GM23338 (cell line): ENCODE measurements at regions not wholly inside any gene's neighbourhood (a gene's known extent, or its start where the extent isn't known, plus 50 kb on each side); places are given as distances from the start of the nearest gene placed in this dataset.

Experiments
- ATAC-seq: fragments of 200-7000 bp; cut with Tn5 transposase; 3 replicates; pipeline ENCODE4 v1.9.1; 2020
- DNase-seq: peaks from one replicate; pipeline ENCODE4 v3.0.0-alpha.2; 2015; ENCODE audit warnings: low spot score
- H2AFZ ChIP-seq: fragments of 200-600 bp; sonication (generic); 2 replicates; pipeline ENCODE4 v1.8.0; 2016; ENCODE audit warnings: antibody characterized with exemption, mild to moderate bottlenecking, moderate library complexity
- H3F3A ChIP-seq: fragments of 200-600 bp; sonication (generic); replicated peaks from 2 replicates; pipeline ENCODE4 v1.8.0; 2017; ENCODE audit warnings: antibody characterized with exemption, mixed run types, low read depth
- H3K27ac ChIP-seq: fragments of 200-600 bp; sonication (generic); 2 replicates; pipeline ENCODE4 v1.6.1; 2016; ENCODE audit warnings: low read depth
- H3K27me3 ChIP-seq: fragments of 200-600 bp; sonication (generic); 2 replicates; pipeline ENCODE4 v1.8.0; 2016; ENCODE audit warnings: mild to moderate bottlenecking, mixed run types, moderate library complexity; ENCODE audit not compliant: insufficient read depth
- H3K36me3 ChIP-seq: fragments of 200-600 bp; sonication (generic); 2 replicates; pipeline ENCODE4 v1.8.0; 2016; ENCODE audit warnings: mild to moderate bottlenecking; ENCODE audit not compliant: insufficient read depth
- H3K4me1 ChIP-seq: fragments of 200-600 bp; sonication (generic); 2 replicates; pipeline ENCODE4 v1.8.0; 2016; ENCODE audit warnings: mild to moderate bottlenecking, moderate library complexity; ENCODE audit not compliant: insufficient read depth
- H3K4me2 ChIP-seq: fragments of 200-600 bp; sonication (generic); 2 replicates; pipeline ENCODE4 v1.7.1; 2017; ENCODE audit warnings: mixed run types
- H3K4me3 ChIP-seq: fragments of 200-600 bp; sonication (generic); 2 replicates; pipeline ENCODE4 v1.6.1; 2016; ENCODE audit warnings: mixed run types
- H3K79me2 ChIP-seq: fragments of 200-600 bp; sonication (generic); replicated peaks from 2 replicates; pipeline ENCODE4 v1.8.0; 2017; ENCODE audit warnings: mild to moderate bottlenecking; ENCODE audit not compliant: insufficient read depth
- H3K9me2 ChIP-seq: fragments of 200-600 bp; sonication (generic); 2 replicates; pipeline ENCODE4 v1.8.0; 2017; ENCODE audit not compliant: insufficient read depth
- H4K20me1 ChIP-seq: fragments of 200-600 bp; sonication (generic); replicated peaks from 2 replicates; pipeline ENCODE4 v1.8.0; 2017; ENCODE audit warnings: mild to moderate bottlenecking; ENCODE audit not compliant: insufficient read depth
- H3K27ac Mint-ChIP-seq: 2 replicates; pipeline ENCODE4 v1.8.0; 2020; ENCODE audit warnings: inconsistent platforms, mild to moderate bottlenecking, moderate library complexity, mixed read lengths
- H3K27me3 Mint-ChIP-seq: 3 replicates; pipeline ENCODE4 v1.8.0; 2022; ENCODE audit warnings: low read depth, mild to moderate bottlenecking, moderate library complexity, mixed read lengths, inconsistent platforms; ENCODE audit not compliant: insufficient read depth, poor library complexity
- H3K36me3 Mint-ChIP-seq: 3 replicates; pipeline ENCODE4 v1.8.0; 2021; ENCODE audit warnings: low read depth, mild to moderate bottlenecking, inconsistent platforms, moderate library complexity, mixed read lengths
- H3K4me1 Mint-ChIP-seq: 3 replicates; pipeline ENCODE4 v1.8.0; 2020; ENCODE audit warnings: mild to moderate bottlenecking, inconsistent platforms, mixed read lengths
- H3K4me3 Mint-ChIP-seq: 3 replicates; pipeline ENCODE4 v1.8.0; 2021; ENCODE audit warnings: moderate library complexity, mild to moderate bottlenecking, inconsistent platforms, mixed read lengths
- H3K9me3 Mint-ChIP-seq: 3 replicates; pipeline ENCODE4 v1.8.0; 2020; ENCODE audit warnings: moderate library complexity, mild to moderate bottlenecking, inconsistent platforms, mixed read lengths
- CREB1 ChIP-seq: fragments of 250-450 bp; sonication (Bioruptor Pico); IDR thresholded peaks from 2 replicates; pipeline ENCODE4 v1.5.0; 2020; ENCODE audit warnings: low read depth, mild to moderate bottlenecking, moderate library complexity
- EZH2 ChIP-seq: fragments of 200-600 bp; sonication (generic); IDR thresholded peaks from one replicate; pipeline ENCODE4 v1.8.0; 2017; ENCODE audit warnings: antibody characterized with exemption, mild to moderate bottlenecking, low read depth; ENCODE audit not compliant: unreplicated experiment
- EZH2phosphoT487 ChIP-seq: fragments of 200-600 bp; sonication (generic); IDR thresholded peaks from one replicate; pipeline ENCODE4 v1.8.1; 2018; ENCODE audit warnings: antibody characterized with exemption; ENCODE audit not compliant: unreplicated experiment
- JUNB ChIP-seq: IDR thresholded peaks from one replicate; pipeline ENCODE4 v1.6.1; 2016; ENCODE audit warnings: antibody characterized with exemption; ENCODE audit not compliant: unreplicated experiment
- NANOG ChIP-seq: IDR thresholded peaks from 2 replicates; pipeline ENCODE4 v1.6.1; 2016; ENCODE audit warnings: antibody characterized with exemption, borderline replicate concordance
- POLR2AphosphoS5 ChIP-seq: IDR thresholded peaks from 2 replicates; pipeline ENCODE4 v1.6.1; 2016; ENCODE audit warnings: antibody characterized with exemption, low read depth
- STAT1 ChIP-seq: IDR thresholded peaks from one replicate; pipeline ENCODE4 v1.6.1; 2016; ENCODE audit warnings: antibody characterized with exemption; ENCODE audit not compliant: unreplicated experiment
- ZNF114 ChIP-seq: fragments of 250-450 bp; sonication (Bioruptor Pico); IDR thresholded peaks from 2 replicates; pipeline ENCODE4 v1.5.0; 2020; ENCODE audit warnings: mild to moderate bottlenecking, moderate library complexity
- ZNF331 ChIP-seq: fragments of 250-450 bp; sonication (Bioruptor Pico); IDR thresholded peaks from 2 replicates; pipeline ENCODE4 v1.5.0; 2020; ENCODE audit warnings: low read depth, mild to moderate bottlenecking, moderate library complexity
- TF ChIP-seq, protein P1 (sequence below): IDR thresholded peaks from 2 replicates; pipeline ENCODE4 v1.6.1; 2016; ENCODE audit warnings: antibody characterized with exemption
- TF ChIP-seq, protein P2 (sequence below): fragments of 250-450 bp; sonication (Bioruptor Pico); IDR thresholded peaks from 2 replicates; pipeline ENCODE4 v1.5.0; 2020; ENCODE audit warnings: mild to moderate bottlenecking, moderate library complexity
- TF ChIP-seq, protein P3 (sequence below): IDR thresholded peaks from one replicate; pipeline ENCODE4 v1.6.1; 2018; ENCODE audit warnings: antibody characterized with exemption; ENCODE audit not compliant: unreplicated experiment
- TF ChIP-seq, protein P4 (sequence below), 2 experiments: fragments of 200-600 bp in 1 of 2; sonication (generic) in 1 of 2; conservative IDR thresholded peaks; 2 replicates each; pipeline versions ENCODE4 v1.5.1 to v1.6.1; 2016 to 2017; ENCODE audit warnings: antibody characterized with exemption in 2 of 2, low read depth in 2 of 2, mild to moderate bottlenecking in 2 of 2, moderate library complexity in 1 of 2

DNA sequence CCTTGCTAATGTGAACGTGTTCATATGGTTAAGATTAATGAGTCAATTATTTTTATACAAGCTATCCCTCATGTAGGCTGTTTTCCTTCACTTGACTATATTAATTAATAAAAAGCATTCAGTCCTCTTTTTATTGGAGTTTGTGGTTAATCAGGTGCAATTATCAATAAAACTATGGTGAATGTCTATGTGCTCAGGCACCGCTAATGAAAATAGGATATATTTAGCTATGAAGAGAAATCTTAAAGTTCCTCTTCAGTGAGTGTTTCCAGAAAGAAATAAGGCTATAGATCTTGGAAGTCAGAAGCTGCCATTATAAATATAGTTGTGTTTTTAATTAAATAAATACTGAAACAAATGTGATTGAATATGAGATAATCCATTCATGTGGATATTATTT is 422.1 kb downstream of the DMAC1 start:
- peaks cover 3% of the 10 kb centered on the region; the same call in 2 of the 3 replicates for H3K9me3 Mint-ChIP-seq
- no peak overlapping the region for H3K4me3 Mint-ChIP-seq
- no peak for ATAC-seq
- H3K27me3 ChIP-seq, result no peaks in the 10 kb centered on the region
- no peaks in the 10 kb centered on the region for H3F3A ChIP-seq
- H3K36me3 ChIP-seq, result no peaks in the 10 kb centered on the region
- no peaks in the 10 kb centered on the region for H3K79me2 ChIP-seq
- H3K4me1 ChIP-seq, result no peaks in the 10 kb centered on the region
- peaks cover 3% of the 10 kb centered on the region for H3K27me3 Mint-ChIP-seq
- no peak overlapping the region for H3K27ac Mint-ChIP-seq
- TF ChIP-seq, protein P1, sequence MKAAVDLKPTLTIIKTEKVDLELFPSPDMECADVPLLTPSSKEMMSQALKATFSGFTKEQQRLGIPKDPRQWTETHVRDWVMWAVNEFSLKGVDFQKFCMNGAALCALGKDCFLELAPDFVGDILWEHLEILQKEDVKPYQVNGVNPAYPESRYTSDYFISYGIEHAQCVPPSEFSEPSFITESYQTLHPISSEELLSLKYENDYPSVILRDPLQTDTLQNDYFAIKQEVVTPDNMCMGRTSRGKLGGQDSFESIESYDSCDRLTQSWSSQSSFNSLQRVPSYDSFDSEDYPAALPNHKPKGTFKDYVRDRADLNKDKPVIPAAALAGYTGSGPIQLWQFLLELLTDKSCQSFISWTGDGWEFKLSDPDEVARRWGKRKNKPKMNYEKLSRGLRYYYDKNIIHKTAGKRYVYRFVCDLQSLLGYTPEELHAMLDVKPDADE, result no peak
- TF ChIP-seq POLR2AphosphoS5, result no peak
- TF ChIP-seq STAT1, result no peak
- TF ChIP-seq CREB1 (CRISPR knock-in tag), result no peak
- TF ChIP-seq EZH2, result no peak
- no peak for TF ChIP-seq ZNF331 (CRISPR knock-in tag)
- TF ChIP-seq ZNF114 (CRISPR knock-in tag), result no peak
- TF ChIP-seq, protein P2, sequence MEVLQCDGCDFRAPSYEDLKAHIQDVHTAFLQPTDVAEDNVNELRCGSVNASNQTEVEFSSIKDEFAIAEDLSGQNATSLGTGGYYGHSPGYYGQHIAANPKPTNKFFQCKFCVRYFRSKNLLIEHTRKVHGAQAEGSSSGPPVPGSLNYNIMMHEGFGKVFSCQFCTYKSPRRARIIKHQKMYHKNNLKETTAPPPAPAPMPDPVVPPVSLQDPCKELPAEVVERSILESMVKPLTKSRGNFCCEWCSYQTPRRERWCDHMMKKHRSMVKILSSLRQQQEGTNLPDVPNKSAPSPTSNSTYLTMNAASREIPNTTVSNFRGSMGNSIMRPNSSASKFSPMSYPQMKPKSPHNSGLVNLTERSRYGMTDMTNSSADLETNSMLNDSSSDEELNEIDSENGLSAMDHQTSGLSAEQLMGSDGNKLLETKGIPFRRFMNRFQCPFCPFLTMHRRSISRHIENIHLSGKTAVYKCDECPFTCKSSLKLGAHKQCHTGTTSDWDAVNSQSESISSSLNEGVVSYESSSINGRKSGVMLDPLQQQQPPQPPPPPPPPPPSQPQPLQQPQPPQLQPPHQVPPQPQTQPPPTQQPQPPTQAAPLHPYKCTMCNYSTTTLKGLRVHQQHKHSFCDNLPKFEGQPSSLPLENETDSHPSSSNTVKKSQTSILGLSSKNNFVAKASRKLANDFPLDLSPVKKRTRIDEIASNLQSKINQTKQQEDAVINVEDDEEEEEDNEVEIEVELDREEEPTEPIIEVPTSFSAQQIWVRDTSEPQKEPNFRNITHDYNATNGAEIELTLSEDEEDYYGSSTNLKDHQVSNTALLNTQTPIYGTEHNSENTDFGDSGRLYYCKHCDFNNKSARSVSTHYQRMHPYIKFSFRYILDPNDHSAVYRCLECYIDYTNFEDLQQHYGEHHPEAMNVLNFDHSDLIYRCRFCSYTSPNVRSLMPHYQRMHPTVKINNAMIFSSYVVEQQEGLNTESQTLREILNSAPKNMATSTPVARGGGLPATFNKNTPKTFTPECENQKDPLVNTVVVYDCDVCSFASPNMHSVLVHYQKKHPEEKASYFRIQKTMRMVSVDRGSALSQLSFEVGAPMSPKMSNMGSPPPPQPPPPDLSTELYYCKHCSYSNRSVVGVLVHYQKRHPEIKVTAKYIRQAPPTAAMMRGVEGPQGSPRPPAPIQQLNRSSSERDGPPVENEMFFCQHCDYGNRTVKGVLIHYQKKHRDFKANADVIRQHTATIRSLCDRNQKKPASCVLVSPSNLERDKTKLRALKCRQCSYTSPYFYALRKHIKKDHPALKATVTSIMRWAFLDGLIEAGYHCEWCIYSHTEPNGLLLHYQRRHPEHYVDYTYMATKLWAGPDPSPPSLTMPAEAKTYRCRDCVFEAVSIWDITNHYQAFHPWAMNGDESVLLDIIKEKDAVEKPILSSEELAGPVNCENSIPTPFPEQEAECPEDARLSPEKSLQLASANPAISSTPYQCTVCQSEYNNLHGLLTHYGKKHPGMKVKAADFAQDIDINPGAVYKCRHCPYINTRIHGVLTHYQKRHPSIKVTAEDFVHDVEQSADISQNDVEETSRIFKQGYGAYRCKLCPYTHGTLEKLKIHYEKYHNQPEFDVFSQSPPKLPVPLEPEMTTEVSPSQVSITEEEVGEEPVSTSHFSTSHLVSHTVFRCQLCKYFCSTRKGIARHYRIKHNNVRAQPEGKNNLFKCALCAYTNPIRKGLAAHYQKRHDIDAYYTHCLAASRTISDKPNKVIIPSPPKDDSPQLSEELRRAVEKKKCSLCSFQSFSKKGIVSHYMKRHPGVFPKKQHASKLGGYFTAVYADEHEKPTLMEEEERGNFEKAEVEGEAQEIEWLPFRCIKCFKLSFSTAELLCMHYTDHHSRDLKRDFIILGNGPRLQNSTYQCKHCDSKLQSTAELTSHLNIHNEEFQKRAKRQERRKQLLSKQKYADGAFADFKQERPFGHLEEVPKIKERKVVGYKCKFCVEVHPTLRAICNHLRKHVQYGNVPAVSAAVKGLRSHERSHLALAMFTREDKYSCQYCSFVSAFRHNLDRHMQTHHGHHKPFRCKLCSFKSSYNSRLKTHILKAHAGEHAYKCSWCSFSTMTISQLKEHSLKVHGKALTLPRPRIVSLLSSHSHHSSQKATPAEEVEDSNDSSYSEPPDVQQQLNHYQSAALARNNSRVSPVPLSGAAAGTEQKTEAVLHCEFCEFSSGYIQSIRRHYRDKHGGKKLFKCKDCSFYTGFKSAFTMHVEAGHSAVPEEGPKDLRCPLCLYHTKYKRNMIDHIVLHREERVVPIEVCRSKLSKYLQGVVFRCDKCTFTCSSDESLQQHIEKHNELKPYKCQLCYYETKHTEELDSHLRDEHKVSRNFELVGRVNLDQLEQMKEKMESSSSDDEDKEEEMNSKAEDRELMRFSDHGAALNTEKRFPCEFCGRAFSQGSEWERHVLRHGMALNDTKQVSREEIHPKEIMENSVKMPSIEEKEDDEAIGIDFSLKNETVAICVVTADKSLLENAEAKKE (CRISPR knock-in tag), result no peak
- TF ChIP-seq, protein P3, sequence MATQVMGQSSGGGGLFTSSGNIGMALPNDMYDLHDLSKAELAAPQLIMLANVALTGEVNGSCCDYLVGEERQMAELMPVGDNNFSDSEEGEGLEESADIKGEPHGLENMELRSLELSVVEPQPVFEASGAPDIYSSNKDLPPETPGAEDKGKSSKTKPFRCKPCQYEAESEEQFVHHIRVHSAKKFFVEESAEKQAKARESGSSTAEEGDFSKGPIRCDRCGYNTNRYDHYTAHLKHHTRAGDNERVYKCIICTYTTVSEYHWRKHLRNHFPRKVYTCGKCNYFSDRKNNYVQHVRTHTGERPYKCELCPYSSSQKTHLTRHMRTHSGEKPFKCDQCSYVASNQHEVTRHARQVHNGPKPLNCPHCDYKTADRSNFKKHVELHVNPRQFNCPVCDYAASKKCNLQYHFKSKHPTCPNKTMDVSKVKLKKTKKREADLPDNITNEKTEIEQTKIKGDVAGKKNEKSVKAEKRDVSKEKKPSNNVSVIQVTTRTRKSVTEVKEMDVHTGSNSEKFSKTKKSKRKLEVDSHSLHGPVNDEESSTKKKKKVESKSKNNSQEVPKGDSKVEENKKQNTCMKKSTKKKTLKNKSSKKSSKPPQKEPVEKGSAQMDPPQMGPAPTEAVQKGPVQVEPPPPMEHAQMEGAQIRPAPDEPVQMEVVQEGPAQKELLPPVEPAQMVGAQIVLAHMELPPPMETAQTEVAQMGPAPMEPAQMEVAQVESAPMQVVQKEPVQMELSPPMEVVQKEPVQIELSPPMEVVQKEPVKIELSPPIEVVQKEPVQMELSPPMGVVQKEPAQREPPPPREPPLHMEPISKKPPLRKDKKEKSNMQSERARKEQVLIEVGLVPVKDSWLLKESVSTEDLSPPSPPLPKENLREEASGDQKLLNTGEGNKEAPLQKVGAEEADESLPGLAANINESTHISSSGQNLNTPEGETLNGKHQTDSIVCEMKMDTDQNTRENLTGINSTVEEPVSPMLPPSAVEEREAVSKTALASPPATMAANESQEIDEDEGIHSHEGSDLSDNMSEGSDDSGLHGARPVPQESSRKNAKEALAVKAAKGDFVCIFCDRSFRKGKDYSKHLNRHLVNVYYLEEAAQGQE, result no peak
- TF ChIP-seq, protein P4, sequence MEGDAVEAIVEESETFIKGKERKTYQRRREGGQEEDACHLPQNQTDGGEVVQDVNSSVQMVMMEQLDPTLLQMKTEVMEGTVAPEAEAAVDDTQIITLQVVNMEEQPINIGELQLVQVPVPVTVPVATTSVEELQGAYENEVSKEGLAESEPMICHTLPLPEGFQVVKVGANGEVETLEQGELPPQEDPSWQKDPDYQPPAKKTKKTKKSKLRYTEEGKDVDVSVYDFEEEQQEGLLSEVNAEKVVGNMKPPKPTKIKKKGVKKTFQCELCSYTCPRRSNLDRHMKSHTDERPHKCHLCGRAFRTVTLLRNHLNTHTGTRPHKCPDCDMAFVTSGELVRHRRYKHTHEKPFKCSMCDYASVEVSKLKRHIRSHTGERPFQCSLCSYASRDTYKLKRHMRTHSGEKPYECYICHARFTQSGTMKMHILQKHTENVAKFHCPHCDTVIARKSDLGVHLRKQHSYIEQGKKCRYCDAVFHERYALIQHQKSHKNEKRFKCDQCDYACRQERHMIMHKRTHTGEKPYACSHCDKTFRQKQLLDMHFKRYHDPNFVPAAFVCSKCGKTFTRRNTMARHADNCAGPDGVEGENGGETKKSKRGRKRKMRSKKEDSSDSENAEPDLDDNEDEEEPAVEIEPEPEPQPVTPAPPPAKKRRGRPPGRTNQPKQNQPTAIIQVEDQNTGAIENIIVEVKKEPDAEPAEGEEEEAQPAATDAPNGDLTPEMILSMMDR (conservative IDR thresholded peaks at IDR 0.05; ENCODE audit: low read depth in 2 of 2), result no peak
- TF ChIP-seq EZH2phosphoT487, result no peak
- no peak for TF ChIP-seq JUNB
- no peak for TF ChIP-seq NANOG
- no peaks in the 10 kb centered on the region for H3K4me1 Mint-ChIP-seq
- H3K36me3 Mint-ChIP-seq, result no peaks in the 10 kb centered on the region
- no peak overlapping the region for H3K4me2 ChIP-seq
- no peaks in the 10 kb centered on the region for H3K9me2 ChIP-seq
- no peak overlapping the region for H3K27ac ChIP-seq
- no peak for DNase-seq
- no peak overlapping the region for H3K4me3 ChIP-seq
- H4K20me1 ChIP-seq, result no peaks in the 10 kb centered on the region
- no peak overlapping the region for H2AFZ ChIP-seq
